RPMI7951 (cell line): ENCODE measurements at regions not wholly inside any gene's neighbourhood (a gene's known extent, or its start where the extent isn't known, plus 50 kb on each side); places are given as distances from the start of the nearest gene placed in this dataset.
"Not testable (repeated sequence)": the region's sequence is repeated elsewhere in the genome, so short reads cannot be mapped to it uniquely, and the experiment has no call there.

Experiments
- DNase-seq: peaks from one replicate; pipeline ENCODE4 v3.0.0-alpha.2; 2012; ENCODE audit warnings: low read depth

DNA sequence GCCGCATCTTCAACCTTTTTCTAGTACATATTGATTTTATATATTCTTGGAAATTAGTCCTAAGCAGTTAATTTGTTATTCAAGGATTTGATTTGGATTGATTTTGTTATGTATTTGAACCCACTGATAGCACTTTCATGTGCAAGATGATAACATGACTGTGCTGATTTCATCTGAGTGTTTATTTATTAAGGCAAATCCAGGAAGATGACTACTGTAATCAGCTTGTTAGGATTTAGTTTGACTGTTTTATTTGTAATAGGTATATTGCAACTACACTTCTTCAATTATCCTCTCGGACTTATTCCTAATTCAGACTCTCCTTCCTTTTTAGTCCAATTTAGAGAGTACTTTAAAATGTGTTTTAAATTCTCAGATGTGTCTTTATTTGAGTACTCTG, 75.1 kb upstream of the PRKG1 start:
- no peak for DNase-seq

DNA sequence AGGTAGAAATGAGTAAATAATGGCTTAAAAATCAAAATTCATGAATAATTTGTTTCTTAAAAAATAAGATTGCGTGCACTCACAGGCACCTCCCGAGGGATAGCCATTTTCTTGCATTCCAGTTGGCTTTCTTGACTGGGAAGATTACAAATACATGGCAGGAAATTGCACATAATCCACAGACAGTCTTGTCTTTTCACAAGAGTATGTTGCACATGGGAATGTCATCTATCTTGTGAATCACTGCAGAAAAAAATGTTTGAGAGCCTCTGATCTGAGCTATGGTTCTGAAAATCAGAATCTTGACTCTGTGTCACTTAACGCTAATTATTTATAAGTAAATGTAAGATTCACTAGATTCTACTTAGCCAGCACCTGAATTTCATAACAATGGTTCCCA, 74.1 kb upstream of the PRKG1 start:
- no peak for DNase-seq

DNA sequence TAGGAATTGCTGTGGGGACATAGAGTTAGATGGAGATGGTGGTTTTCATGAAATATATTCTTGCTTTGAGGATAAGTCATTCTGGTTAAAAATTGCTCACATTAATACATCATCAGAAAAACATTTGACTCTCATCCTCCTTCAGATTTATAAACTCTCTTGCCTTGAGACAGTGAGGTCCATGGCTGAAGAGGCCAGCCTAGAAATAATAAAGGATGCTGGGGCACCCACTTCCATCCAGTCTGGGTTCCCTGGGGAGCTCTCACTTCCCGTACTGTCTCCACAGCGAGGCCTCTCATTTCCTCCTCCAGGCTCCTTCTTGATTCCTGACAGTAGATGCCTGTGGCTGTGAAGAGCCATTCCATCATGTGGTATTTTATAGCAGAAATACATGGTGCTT, 73.3 kb upstream of the PRKG1 start:
- DNase-seq = no peak

DNA sequence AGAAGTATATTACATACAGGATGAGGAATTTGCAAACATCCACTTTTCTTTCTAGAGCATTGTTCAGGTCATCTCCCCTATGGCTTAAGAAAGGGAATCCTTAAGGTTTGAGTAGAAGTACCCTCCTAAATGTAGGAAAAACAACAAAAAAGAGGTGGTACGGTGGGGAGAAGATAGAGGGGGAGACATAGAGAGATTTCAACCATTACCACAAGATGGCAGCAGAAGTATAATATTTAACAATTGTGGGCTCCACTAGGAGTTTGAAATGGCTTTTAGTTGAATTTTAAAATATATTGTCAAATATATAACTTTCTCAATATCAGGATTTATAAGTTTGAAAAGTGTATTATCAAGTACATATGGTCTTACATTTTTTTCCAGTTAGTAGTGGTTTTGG, 72.7 kb upstream of the PRKG1 start:
- DNase-seq = peak; percentile 13

DNA sequence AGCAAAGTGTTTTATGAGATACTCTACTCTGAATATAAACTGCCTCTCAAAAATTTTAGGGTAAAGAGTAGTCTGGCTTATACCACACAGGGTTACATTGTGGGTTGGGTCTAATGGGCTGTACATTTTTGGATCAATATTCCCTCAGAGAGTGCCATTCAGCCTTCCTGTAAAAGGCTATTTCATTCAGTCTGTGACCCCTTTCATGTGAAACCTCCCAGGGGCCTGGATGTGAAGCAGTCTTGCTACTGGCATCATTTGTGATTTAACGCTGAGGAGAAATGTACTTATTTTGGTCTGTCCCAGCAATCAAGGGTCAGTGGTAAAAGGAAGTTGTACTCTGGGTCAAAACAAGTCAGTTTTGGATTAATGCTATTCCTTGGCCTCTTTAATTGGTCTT, 71.8 kb upstream of the PRKG1 start:
- DNase-seq = no peak

DNA sequence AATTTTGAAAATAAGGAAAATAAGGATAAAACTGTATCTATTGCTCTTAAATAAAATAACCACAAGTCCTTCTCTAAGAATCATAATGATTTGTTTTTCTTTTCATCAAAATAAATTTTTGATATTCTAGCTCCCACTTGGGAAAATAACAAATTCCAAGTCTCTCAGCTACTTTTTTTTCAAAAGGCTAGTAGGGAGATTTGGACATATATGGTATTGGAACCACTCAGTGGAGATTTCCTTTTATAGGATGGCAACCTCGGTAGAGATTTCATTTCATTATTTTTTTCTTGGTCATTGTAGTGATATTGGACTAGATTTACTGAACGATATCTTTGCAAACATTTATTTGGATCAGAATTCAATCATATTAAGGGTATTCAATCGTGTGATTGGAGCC, 69.5 kb upstream of the PRKG1 start:
- DNase-seq = no peak

DNA sequence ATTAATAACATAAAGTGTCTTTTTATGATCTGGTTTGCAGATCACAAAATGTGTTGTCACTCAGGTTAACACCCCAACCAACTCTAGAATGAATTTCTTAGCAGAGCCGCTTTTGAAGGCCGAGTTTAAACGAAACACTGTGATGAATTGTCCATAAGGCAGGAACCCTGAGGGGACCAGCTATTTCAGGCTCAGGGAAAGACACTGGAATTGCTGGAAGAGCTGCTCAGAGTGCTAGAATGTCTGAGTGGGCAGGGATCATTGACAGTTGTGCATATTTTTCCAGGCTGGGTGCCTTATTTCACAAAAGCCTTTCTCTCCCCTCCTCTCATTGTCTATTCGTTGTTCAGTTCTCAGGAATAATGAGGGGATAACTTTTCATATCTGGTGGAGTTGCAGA, 68.7 kb upstream of the PRKG1 start:
- DNase-seq = no peak

DNA sequence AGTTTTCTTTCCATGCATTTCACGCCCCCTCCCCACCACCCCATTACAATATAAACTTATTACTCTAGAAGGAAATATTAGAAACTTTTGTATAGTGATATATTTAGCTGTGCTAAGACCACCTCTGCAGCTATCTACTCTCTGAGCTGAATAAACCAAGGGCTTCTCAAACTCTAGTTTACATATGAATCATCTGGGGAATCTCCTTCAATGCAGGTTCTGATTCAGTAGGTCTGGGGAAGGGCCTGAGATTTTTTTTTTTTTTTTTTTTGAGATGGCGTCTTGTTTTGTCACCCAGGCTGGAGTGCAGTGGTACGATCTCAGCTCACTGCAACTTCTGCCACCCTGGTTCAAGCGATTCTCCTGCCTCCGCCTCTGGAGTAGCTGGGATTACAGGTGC, 67.6 kb upstream of the PRKG1 start:
- no peak for DNase-seq

DNA sequence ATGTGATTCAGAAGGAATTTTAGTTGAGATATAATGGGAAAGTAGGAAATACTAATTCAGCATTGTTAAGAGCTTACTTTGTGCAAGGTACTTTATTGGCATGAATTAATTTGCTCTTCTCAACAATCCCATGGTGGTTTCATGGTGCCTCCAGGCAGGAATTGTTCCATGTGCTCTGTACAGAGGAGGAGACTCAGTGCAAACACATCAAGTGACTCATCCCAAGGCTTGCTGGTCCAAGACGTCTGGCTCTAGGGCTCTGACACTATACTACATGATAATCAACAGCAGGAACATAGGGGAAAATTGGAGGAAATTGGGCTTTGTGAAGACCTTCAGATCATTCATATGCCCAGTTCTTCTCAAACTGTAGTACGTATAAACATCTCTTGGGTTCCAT, 66.5 kb upstream of the PRKG1 start:
- peak; percentile 4 for DNase-seq

DNA sequence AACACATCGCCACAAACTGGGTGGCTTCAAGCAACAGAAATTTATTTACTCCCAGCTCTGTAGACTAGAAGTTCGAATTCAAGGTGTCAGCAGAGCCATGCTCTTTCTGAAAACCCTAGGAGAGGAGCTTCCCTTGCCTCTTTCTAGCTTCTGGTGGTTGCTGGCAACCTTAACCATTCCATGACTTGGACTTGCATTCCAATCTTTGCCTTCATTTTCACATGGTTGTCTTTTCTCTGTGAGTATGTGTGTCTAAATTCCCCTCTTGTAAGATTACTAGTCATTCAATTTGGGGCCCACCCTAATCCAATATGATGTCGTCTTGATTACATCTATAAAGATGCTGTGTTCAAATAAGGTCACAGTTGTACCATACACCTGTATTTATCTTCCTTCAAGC, 65.9 kb upstream of the PRKG1 start:
- DNase-seq = no peak

DNA sequence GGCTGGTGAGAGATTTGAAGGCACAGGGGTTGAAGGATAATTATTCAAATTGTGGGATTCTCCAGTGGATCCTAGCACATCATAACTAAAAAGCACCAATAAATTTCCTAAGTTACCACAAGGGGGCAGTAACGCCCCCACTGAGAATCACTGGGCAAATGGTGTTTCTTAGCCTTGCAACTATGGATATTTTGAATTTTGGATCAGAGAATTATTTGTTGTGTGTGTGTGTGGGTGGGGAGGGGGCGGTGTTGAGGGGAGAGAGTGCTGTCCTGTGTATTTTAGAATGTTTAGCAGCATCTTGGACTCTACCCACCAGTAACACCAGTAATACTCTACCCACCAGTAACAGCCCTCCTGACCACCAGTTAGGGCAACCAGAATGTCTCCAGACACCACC, 63.3 kb upstream of the PRKG1 start:
- peak; percentile 26 for DNase-seq

DNA sequence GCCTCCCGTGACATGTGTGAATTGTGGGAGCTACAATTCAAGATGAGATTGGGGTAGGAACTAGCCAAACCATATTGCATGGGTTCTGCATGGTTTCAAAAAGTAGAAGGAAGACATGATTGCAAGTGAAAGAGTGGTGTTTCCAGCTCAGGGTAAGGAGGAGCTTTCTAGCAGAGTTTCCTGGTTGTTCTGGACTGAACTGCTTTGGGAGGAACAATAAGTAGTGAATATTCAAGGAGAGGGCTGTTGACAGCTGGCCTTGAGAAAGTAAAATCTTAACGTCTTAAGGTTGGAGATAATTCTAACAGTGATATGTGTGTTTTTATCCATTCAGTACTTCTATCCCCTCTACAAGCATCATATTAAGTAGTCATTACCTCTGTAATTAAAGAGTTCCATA, 62.2 kb upstream of the PRKG1 start:
- no peak for DNase-seq

DNA sequence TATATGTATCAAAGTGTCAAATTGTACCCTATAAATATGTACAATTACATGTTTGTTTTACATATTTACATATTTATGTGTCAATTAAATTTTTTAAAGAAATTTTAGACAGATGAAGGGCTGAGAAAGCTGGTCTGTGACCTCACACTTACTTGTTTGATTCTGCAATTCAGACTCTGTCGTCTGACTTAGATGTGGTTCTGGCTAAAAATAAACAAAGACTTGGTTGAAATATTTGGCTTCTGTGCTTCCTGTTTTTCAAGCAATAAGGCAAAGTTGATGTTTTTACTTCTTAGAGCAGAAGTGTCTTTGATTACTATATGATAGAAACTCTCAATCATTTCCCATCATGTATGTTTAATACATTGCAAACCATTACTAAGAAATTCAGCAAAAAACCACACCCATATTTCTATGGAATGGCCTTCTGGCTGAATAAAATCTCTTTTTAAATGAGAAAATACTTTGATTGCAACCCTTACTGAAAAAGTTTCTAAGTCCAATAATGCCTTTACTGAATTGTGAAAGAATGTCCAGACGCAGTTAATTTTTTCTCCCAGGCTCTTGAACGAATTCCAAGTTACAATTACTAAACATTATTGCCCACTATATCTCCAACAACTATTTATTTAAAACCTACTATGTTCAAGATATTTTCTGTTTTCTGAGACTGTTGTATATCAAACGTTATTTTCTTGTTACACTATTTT, 59.5 kb upstream of the PRKG1 start:
- no peak for DNase-seq

DNA sequence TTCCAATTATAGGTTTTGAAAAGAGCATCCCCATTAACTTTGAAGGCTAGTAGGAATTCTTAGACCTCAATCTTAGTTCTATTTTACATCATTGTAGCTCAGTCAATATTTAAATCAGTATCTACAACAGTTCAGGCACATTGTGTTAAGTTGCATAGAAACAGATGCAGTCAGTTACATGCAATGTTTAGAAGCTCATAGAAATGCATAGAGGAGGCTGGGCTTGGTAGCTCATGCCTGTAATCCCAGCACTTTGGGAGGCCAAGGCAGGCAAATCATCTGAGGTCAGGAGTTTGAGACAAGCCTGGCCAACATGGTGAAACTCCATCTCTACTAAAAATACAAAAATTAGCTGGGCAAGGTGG, 58.9 kb upstream of the PRKG1 start:
- not testable (repeated sequence) for DNase-seq

DNA sequence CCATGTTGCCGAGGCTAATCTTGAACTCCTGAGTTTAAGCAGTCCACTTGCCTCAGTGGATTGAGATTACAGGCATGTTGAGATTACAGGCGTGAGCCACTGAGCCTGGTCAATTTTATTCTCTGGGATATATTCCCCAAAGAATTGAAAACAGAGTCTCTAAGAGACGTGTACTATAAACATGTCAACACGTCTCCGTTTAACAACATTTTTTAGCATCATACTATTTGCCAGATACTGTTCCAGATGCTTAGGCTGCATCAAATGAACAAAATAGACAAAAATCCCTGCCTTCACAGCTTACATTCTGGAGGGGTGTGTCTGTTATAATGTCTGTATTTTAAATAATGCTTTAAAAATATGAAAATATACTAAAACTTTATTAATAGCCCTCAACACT, 54.1 kb upstream of the PRKG1 start:
- DNase-seq = no peak

DNA sequence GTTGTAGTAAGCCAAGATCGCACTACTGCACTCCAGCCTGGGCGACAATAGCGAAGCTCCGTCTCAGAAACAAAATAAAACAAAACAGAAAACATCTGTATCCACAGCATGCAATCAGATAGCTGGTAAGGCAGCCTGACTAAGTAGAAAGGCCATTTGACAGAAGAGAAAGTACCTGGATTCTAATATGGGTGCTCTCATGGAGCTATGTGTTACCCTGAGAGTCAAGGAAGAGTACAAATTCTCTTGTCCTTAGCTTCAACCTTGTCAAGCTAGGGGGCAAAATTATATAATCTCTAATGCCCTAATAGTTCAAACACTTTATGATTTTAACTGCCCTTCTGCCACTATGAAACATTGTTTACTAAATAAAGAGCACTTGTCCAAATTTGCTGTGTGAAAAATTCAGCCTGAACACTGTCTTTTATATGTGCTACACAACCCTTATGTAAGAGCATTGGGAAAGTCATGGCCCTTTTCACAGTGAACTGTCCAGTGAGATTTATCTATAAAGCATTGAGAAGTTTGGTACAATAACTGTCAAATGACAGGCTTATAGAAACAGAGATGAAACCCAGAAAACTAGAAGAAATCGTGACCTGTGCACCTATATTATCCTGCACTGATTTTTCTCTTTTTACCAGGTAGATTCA, 51.2 kb upstream of the PRKG1 start:
- DNase-seq = no peak

DNA sequence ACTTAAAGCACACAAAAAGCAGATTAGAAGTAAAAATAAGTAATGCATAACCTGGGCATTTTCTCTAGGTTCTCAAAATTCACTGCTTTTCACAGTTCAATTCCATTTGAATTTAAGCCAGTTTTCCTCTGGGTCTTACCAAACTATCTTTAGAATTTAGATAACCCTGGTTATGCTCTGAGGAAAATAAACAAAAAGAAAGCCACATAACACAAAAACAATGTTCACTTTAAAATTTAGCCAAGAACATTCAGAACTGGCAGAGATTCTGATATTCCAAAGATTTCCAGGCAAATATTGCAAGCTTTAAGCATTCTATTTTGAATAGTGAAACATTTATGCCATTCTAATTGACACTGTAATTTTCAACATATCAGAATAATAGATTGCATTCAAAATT, 50.7 kb upstream of the PRKG1 start:
- DNase-seq = no peak
